GM12878 (cell line): ENCODE measurements at regions not wholly inside any gene's neighbourhood (a gene's known extent, or its start where the extent isn't known, plus 50 kb on each side); places are given as distances from the start of the nearest gene placed in this dataset.

Experiments used
- ATAC-seq: fragments of 200-7000 bp; cut with Tn5 transposase; 3 replicates; pipeline ENCODE4 v1.9.1; 2020; ENCODE audit warnings: mild to moderate bottlenecking, moderate library complexity
- BruUV-seq: library from RNA; stranded (reverse); fragments of 400-500 nt; replicated peaks from 2 replicates; lab custom pipeline; 2021; lab: Mats Ljungman, UMichigan
- CTCF ChIA-PET: fragments of 300-600 bp; sonication (Branson Sonifier 250); formaldehyde crosslinking; extraction: SDS; loops from one replicate; lab custom pipeline; 2021; ENCODE audit warnings: inconsistent platforms; lab: Yijun Ruan, JAX
- POLR2A ChIA-PET: fragments of 350-600 bp; formaldehyde crosslinking; extraction: SDS; loops from one replicate; lab custom pipeline; 2021; ENCODE audit warnings: inconsistent platforms; lab: Charles Lee
- RAD21 ChIA-PET: fragments of 300-600 bp; sonication (Branson Sonifier 250); formaldehyde crosslinking; loops from one replicate; lab custom pipeline; 2023; ENCODE audit warnings: antibody characterized with exemption; ENCODE audit not compliant: unreplicated experiment; lab: Charles Lee
- SMC1A ChIA-PET: fragments of 300-600 bp; sonication (Branson Sonifier 250); formaldehyde crosslinking; loops from one replicate; lab custom pipeline; 2023; ENCODE audit not compliant: unreplicated experiment, uncharacterized antibody; lab: Charles Lee
- DNase-seq: peaks from one replicate; pipeline ENCODE4 v3.0.0-alpha.2; 2011; ENCODE audit warnings: low read depth, low spot score
- FAIRE-seq: peaks from 3 replicates; lab custom pipeline; 2011; peaks lifted over from hg19 to GRCh38; lab: Jason Lieb, UNC
- H2AFZ ChIP-seq: 2 replicates; pipeline ENCODE4 v1.6.0; 2011; ENCODE audit warnings: low read depth, low read length, control low read depth; ENCODE audit not compliant: control insufficient read depth
- H3K27ac ChIP-seq: 2 replicates; pipeline ENCODE4 v1.5.1; 2011; ENCODE audit warnings: control low read depth; ENCODE audit not compliant: control insufficient read depth, insufficient read depth
- H3K27me3 ChIP-seq, 2 experiments: replicated peaks in 1 of 2; 2 replicates each; pipeline versions ENCODE4 v1.6.0 to v1.6.1; 2011; ENCODE audit warnings: low read length in 1 of 2; ENCODE audit not compliant: control insufficient read depth in 2 of 2, insufficient read depth in 2 of 2
- H3K36me3 ChIP-seq, 2 experiments: 2 replicates each; pipeline ENCODE4 v1.5.1; 2011; ENCODE audit warnings: low read length in 1 of 2; ENCODE audit not compliant: control insufficient read depth in 2 of 2, insufficient read depth in 2 of 2
- H3K4me1 ChIP-seq: 2 replicates; pipeline ENCODE4 v1.6.1; 2011; ENCODE audit warnings: mild to moderate bottlenecking, low read length, moderate library complexity, mixed read lengths; ENCODE audit not compliant: control insufficient read depth, insufficient read depth
- H3K4me2 ChIP-seq: 2 replicates; pipeline ENCODE4 v1.6.0; 2011; ENCODE audit warnings: control low read depth; ENCODE audit not compliant: control insufficient read depth, insufficient read depth
- H3K4me3 ChIP-seq: fragments of 200-600 bp; sonication (generic); 2 replicates; pipeline ENCODE4 v1.5.1; 2016
- H3K79me2 ChIP-seq: 2 replicates; pipeline ENCODE4 v1.6.0; 2011; ENCODE audit warnings: low read length; ENCODE audit not compliant: control insufficient read depth, insufficient read depth
- H3K9ac ChIP-seq: 2 replicates; pipeline ENCODE4 v1.8.0; 2011; ENCODE audit warnings: low read length, control low read depth, mixed read lengths; ENCODE audit not compliant: control insufficient read depth, insufficient read depth
- H3K9me3 ChIP-seq: replicated peaks from 3 replicates; pipeline ENCODE4 v1.5.1; 2011; ENCODE audit warnings: mild to moderate bottlenecking, low read length; ENCODE audit not compliant: control insufficient read depth, insufficient read depth
- H4K20me1 ChIP-seq: 2 replicates; pipeline ENCODE4 v1.6.0; 2011; ENCODE audit not compliant: control insufficient read depth, insufficient read depth
- HCFC1 ChIP-seq: fragments of 150-350 bp; IDR thresholded peaks from 2 replicates; pipeline ENCODE4 v1.6.1; 2014; ENCODE audit warnings: low read length
- KLF5 ChIP-seq: fragments of 450-650 bp; IDR thresholded peaks from 2 replicates; pipeline ENCODE4 v1.6.1; 2014; ENCODE audit warnings: mild to moderate bottlenecking; ENCODE audit not compliant: partially characterized antibody
- MEF2B ChIP-seq: fragments of 450-650 bp; IDR thresholded peaks from 2 replicates; pipeline ENCODE4 v1.6.1; 2018; ENCODE audit warnings: mild to moderate bottlenecking, moderate library complexity; ENCODE audit not compliant: partially characterized antibody, poor library complexity, severe bottlenecking
- PAX5 ChIP-seq: IDR thresholded peaks from 2 replicates; pipeline ENCODE4 v1.6.1; 2011; ENCODE audit warnings: low read depth, low read length, borderline replicate concordance
- POLR2AphosphoS5 ChIP-seq: IDR thresholded peaks from 2 replicates; pipeline ENCODE4 v1.6.1; 2011; ENCODE audit warnings: mild to moderate bottlenecking, low read length, inconsistent platforms
- RCOR1 ChIP-seq: conservative IDR thresholded peaks from 2 replicates; pipeline ENCODE4 v1.6.1; 2012; ENCODE audit warnings: low read depth, low read length, improper control_type of control experiment
- SIX5 ChIP-seq: IDR thresholded peaks from 2 replicates; pipeline ENCODE4 v1.6.1; 2011; ENCODE audit warnings: mild to moderate bottlenecking, low read depth, low read length, moderate library complexity; ENCODE audit not compliant: severe bottlenecking
- TCF3 ChIP-seq: IDR thresholded peaks from 2 replicates; pipeline ENCODE4 v1.6.1; 2012; ENCODE audit warnings: low read depth, mild to moderate bottlenecking, low read length, borderline replicate concordance; ENCODE audit not compliant: insufficient read depth
- WGBS: methylation state at CpG from one replicate; pipeline ENCODE4 v1.1.6; 2016; ENCODE audit warnings: low lambda C conversion rate; ENCODE audit not compliant: insufficient replicate concordance, insufficient coverage; ENCODE audit errors: missing lambda C conversion rate; 5-methylcytosine and 5-hydroxymethylcytosine counted together
- in situ Hi-C: fragments of 300-500 bp; cut with MboI; formaldehyde crosslinking; loops from 9 replicates; pipeline ENCODE4 v1.14.3; 2018; ENCODE audit warnings: mixed read lengths
- intact Hi-C: fragments of 100-400 bp; cut with micrococcal nuclease; formaldehyde crosslinking; loops from one replicate; pipeline ENCODE4 v1.14.2; 2022; ENCODE audit not compliant: unreplicated experiment
- TF ChIP-seq, protein P1 (sequence below): fragments of 450-650 bp; IDR thresholded peaks from 2 replicates; pipeline ENCODE4 v1.6.1; 2017; ENCODE audit warnings: low read depth, mild to moderate bottlenecking, moderate library complexity
- TF ChIP-seq, protein P2 (sequence below): fragments of 450-650 bp; formaldehyde crosslinking; IDR thresholded peaks from 2 replicates; pipeline ENCODE4 v1.4.0; 2022; ENCODE audit warnings: mild to moderate bottlenecking, moderate library complexity
- TF ChIP-seq, protein P3 (sequence below): IDR thresholded peaks from 2 replicates; pipeline ENCODE4 v1.6.1; 2012; ENCODE audit warnings: low read depth, low read length, improper control_type of control experiment
- TF ChIP-seq, protein P4 (sequence below): IDR thresholded peaks from 2 replicates; pipeline ENCODE4 v1.6.1; 2012; ENCODE audit warnings: low read length, inconsistent platforms
- TF ChIP-seq, protein P5 (sequence below): IDR thresholded peaks from 2 replicates; pipeline ENCODE4 v1.6.1; 2011; ENCODE audit warnings: borderline replicate concordance, low read depth, mild to moderate bottlenecking, moderate library complexity, low read length; ENCODE audit not compliant: insufficient read depth, poor library complexity, severe bottlenecking

DNA sequence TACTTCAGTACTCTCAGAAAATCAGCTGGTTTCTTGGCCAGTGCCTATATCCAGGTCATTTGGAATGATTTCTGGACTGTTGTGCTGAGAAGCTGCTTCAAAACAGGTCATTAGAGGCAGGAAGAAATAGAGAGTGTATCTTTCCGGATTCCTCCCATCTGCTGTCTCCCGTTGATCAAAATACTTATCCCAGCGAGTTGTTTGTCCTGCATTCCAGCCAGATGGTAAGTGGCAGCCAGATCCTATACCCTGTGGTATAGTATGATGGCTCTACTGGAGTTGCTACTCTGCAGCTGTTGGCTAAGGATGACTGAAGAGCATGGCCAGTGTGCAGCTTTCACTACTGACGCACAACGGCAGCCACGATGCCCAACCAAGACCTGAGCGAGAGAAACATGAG is 560.9 kb upstream of the ANO5 start:
- H3K9ac ChIP-seq = no peak overlapping the region
- no peaks in the 10 kb centered on the region for H3K4me1 ChIP-seq
- H4K20me1 ChIP-seq = no peaks in the 10 kb centered on the region
- no peak overlapping the region for H3K4me3 ChIP-seq
- no peaks in the 10 kb centered on the region for H3K9me3 ChIP-seq
- ATAC-seq = no peak
- H3K4me2 ChIP-seq = no peak overlapping the region
- DNase-seq = no peak
- H2AFZ ChIP-seq = no peak overlapping the region
- H3K36me3 ChIP-seq = no peaks in the 10 kb centered on the region
- no peak for FAIRE-seq
- in situ Hi-C loops = no loop called here
- no peak overlapping the region for H3K27ac ChIP-seq
- ChIA-PET POLR2A (no interaction called here), RAD21 (interaction anchor here (0.9 to 2.0 kb wide), 2 partner anchors 8 to 29 kb away, joined by 3 to 7 read pairs; no protein-coding TSS in a partner anchor), SMC1A (interaction anchor here (1.0 to 1.2 kb wide), 3 partner anchors 8 to 21 kb away, joined by 3 read pairs; no protein-coding TSS in a partner anchor), CTCF (interaction anchor here (0.6 to 1.4 kb wide), 2 partner anchors 9 to 86 kb away, joined by 3 to 4 read pairs; no protein-coding TSS in a partner anchor)
- H3K79me2 ChIP-seq = no peaks in the 10 kb centered on the region
- no peaks in the 10 kb centered on the region for H3K27me3 ChIP-seq
- 30% methylated on average over 7 of the region's 7 CpGs for WGBS
- no TSS peak for BruUV-seq
- intact Hi-C loops = no loop called here
- TF ChIP-seq RCOR1 (no peak), MEF2B (no peak), POLR2AphosphoS5 (no peak), TCF3 (no peak), SIX5 (no peak), HCFC1 (no peak), PAX5 (no peak), KLF5 (no peak)
- TF ChIP-seq, protein P1, sequence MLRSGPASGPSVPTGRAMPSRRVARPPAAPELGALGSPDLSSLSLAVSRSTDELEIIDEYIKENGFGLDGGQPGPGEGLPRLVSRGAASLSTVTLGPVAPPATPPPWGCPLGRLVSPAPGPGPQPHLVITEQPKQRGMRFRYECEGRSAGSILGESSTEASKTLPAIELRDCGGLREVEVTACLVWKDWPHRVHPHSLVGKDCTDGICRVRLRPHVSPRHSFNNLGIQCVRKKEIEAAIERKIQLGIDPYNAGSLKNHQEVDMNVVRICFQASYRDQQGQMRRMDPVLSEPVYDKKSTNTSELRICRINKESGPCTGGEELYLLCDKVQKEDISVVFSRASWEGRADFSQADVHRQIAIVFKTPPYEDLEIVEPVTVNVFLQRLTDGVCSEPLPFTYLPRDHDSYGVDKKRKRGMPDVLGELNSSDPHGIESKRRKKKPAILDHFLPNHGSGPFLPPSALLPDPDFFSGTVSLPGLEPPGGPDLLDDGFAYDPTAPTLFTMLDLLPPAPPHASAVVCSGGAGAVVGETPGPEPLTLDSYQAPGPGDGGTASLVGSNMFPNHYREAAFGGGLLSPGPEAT = no peak
- TF ChIP-seq, protein P2, sequence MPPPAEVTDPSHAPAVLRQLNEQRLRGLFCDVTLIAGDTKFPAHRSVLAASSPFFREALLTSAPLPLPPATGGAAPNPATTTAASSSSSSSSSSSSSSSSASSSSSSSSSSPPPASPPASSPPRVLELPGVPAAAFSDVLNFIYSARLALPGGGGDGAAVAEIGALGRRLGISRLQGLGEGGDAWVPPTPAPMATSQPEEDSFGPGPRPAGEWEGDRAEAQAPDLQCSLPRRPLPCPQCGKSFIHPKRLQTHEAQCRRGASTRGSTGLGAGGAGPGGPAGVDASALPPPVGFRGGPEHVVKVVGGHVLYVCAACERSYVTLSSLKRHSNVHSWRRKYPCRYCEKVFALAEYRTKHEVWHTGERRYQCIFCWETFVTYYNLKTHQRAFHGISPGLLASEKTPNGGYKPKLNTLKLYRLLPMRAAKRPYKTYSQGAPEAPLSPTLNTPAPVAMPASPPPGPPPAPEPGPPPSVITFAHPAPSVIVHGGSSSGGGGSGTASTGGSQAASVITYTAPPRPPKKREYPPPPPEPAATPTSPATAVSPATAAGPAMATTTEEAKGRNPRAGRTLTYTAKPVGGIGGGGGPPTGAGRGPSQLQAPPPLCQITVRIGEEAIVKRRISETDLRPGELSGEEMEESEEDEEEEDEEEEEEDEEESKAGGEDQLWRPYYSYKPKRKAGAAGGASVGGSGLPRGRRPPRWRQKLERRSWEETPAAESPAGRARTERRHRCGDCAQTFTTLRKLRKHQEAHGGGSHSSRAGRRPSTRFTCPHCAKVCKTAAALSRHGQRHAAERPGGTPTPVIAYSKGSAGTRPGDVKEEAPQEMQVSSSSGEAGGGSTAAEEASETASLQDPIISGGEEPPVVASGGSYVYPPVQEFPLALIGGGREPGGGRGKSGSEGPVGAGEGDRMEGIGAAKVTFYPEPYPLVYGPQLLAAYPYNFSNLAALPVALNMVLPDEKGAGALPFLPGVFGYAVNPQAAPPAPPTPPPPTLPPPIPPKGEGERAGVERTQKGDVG (CRISPR knock-in tag) = no peak
- TF ChIP-seq, protein P3, sequence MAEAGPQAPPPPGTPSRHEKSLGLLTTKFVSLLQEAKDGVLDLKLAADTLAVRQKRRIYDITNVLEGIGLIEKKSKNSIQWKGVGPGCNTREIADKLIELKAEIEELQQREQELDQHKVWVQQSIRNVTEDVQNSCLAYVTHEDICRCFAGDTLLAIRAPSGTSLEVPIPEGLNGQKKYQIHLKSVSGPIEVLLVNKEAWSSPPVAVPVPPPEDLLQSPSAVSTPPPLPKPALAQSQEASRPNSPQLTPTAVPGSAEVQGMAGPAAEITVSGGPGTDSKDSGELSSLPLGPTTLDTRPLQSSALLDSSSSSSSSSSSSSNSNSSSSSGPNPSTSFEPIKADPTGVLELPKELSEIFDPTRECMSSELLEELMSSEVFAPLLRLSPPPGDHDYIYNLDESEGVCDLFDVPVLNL = no peak
- TF ChIP-seq, protein P4, sequence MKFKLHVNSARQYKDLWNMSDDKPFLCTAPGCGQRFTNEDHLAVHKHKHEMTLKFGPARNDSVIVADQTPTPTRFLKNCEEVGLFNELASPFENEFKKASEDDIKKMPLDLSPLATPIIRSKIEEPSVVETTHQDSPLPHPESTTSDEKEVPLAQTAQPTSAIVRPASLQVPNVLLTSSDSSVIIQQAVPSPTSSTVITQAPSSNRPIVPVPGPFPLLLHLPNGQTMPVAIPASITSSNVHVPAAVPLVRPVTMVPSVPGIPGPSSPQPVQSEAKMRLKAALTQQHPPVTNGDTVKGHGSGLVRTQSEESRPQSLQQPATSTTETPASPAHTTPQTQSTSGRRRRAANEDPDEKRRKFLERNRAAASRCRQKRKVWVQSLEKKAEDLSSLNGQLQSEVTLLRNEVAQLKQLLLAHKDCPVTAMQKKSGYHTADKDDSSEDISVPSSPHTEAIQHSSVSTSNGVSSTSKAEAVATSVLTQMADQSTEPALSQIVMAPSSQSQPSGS = no peak
- TF ChIP-seq, protein P5, sequence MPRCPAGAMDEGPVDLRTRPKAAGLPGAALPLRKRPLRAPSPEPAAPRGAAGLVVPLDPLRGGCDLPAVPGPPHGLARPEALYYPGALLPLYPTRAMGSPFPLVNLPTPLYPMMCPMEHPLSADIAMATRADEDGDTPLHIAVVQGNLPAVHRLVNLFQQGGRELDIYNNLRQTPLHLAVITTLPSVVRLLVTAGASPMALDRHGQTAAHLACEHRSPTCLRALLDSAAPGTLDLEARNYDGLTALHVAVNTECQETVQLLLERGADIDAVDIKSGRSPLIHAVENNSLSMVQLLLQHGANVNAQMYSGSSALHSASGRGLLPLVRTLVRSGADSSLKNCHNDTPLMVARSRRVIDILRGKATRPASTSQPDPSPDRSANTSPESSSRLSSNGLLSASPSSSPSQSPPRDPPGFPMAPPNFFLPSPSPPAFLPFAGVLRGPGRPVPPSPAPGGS = no peak
